ENCODE measurements at regions not wholly inside any gene's neighbourhood (a gene's known extent, or its start where the extent isn't known, plus 50 kb on each side); places are given as distances from the start of the nearest gene placed in this dataset.

- TF ChIP-seq REST (IDR thresholded peaks at IDR 0.05; ENCODE audit: insufficient read depth in 1 of 2, low read depth in 2 of 2, low read length in 2 of 2) (no peak), POLR2AphosphoS5 (IDR thresholded peaks at IDR 0.05; ENCODE audit: low read depth, low read length) (no peak), TAF1 (IDR thresholded peaks at IDR 0.05; ENCODE audit: borderline replicate concordance, insufficient read depth, low read length) (no peak)
Observed at GRCh38 chr6:170102582-170103481, 188.0 kb downstream of the DLL1 start.
